ENCODE measurements at regions not wholly inside any gene's neighbourhood (a gene's known extent, or its start where the extent isn't known, plus 50 kb on each side); places are given as distances from the start of the nearest gene placed in this dataset.

GRCh38 chrX:39601231-39602177 is 496.3 kb downstream of the BCOR start:
- no peak overlapping the region for H3K4me3 Mint-ChIP-seq
- no peak for TF ChIP-seq CTCF (IDR thresholded peaks at IDR 0.05)
- H3K4me1 Mint-ChIP-seq: peaks cover 19% of the 10 kb centered on the region
- no peak overlapping the region for H3K27ac Mint-ChIP-seq
- peak; percentile 27 for DNase-seq
- H3K36me3 Mint-ChIP-seq (ENCODE audit: low read depth): no peaks in the 10 kb centered on the region
- peaks cover 56% of the 10 kb centered on the region for H3K27me3 Mint-ChIP-seq (ENCODE audit: low read depth, poor library complexity)
- peaks cover 24% of the 10 kb centered on the region for H3K9me3 Mint-ChIP-seq

- TF ChIP-seq CTCF (IDR thresholded peaks at IDR 0.05): no peak
- H3K4me3 Mint-ChIP-seq: no peak overlapping the region
- no peak overlapping the region for H3K27ac Mint-ChIP-seq
- H3K9me3 Mint-ChIP-seq: peaks cover 31% of the 10 kb centered on the region
- peaks cover 19% of the 10 kb centered on the region for H3K4me1 Mint-ChIP-seq
- peaks cover 53% of the 10 kb centered on the region for H3K27me3 Mint-ChIP-seq (ENCODE audit: low read depth, poor library complexity)
- DNase-seq: no peak
- no peaks in the 10 kb centered on the region for H3K36me3 Mint-ChIP-seq (ENCODE audit: low read depth)
These were observed 495.6 kb downstream of the BCOR start for GRCh38 chrX:39602195-39602594.

GRCh38 chrX:39603230-39603629 is 494.5 kb downstream of the BCOR start:
- H3K27ac Mint-ChIP-seq: no peak overlapping the region
- TF ChIP-seq CTCF (IDR thresholded peaks at IDR 0.05): no peak
- H3K36me3 Mint-ChIP-seq (ENCODE audit: low read depth): no peaks in the 10 kb centered on the region
- H3K4me3 Mint-ChIP-seq: no peak overlapping the region
- H3K4me1 Mint-ChIP-seq: peaks cover 19% of the 10 kb centered on the region
- H3K9me3 Mint-ChIP-seq: peaks cover 38% of the 10 kb centered on the region
- peaks cover 44% of the 10 kb centered on the region for H3K27me3 Mint-ChIP-seq (ENCODE audit: low read depth, poor library complexity)
- DNase-seq: no peak

GRCh38 chrX:39605183-39605582 is 492.6 kb downstream of the BCOR start:
- Mint-ChIP-seq H3K9me3 (peaks cover 32% of the 10 kb centered on the region), H3K27ac (no peak overlapping the region), H3K4me1 (peaks cover 34% of the 10 kb centered on the region), H3K27me3 (ENCODE audit: low read depth, poor library complexity) (peaks cover 39% of the 10 kb centered on the region), H3K4me3 (no peak overlapping the region), H3K36me3 (ENCODE audit: low read depth) (no peaks in the 10 kb centered on the region)
- no peak for TF ChIP-seq CTCF (IDR thresholded peaks at IDR 0.05)
- no peak for DNase-seq

GRCh38 chrX:39605866-39606265 is 491.9 kb downstream of the BCOR start:
- TF ChIP-seq CTCF (IDR thresholded peaks at IDR 0.05): no peak
- Mint-ChIP-seq H3K4me3 (no peak overlapping the region), H3K27ac (no peak overlapping the region), H3K36me3 (ENCODE audit: low read depth) (no peaks in the 10 kb centered on the region), H3K4me1 (peaks cover 34% of the 10 kb centered on the region), H3K9me3 (peaks cover 25% of the 10 kb centered on the region), H3K27me3 (ENCODE audit: low read depth, poor library complexity) (peaks cover 39% of the 10 kb centered on the region)
- DNase-seq: no peak

- peaks cover 28% of the 10 kb centered on the region for H3K9me3 Mint-ChIP-seq
These were observed 487.8 kb downstream of the BCOR start for GRCh38 chrX:39609941-39610340.

More at GRCh38 chrX:39609941-39610340, 487.8 kb downstream of the BCOR start:
- Mint-ChIP-seq H3K4me1 (peaks cover 62% of the 10 kb centered on the region), H3K36me3 (ENCODE audit: low read depth) (no peaks in the 10 kb centered on the region), H3K4me3 (no peak overlapping the region), H3K27ac (no peak overlapping the region), H3K27me3 (ENCODE audit: low read depth, poor library complexity) (peaks cover 35% of the 10 kb centered on the region)
- no peak for DNase-seq
- no peak for TF ChIP-seq CTCF (IDR thresholded peaks at IDR 0.05)

All from nephron progenitor cell (in vitro differentiated cells).